ENCODE measurements at regions not wholly inside any gene's neighbourhood (a gene's known extent, or its start where the extent isn't known, plus 50 kb on each side); places are given as distances from the start of the nearest gene placed in this dataset.

GRCh38 chr6:49097116-49097515, 365.9 kb downstream of the MMUT start:
- H3K27me3 ChIP-seq (ENCODE audit: insufficient read depth, low read length): no peaks in the 10 kb centered on the region
- H3K14ac ChIP-seq (ENCODE audit: insufficient read depth, low read length): no peak overlapping the region
- H3K9me3 Mint-ChIP-seq: peaks cover 36 to 39% of the 10 kb centered on the region in 2 experiments
- H4K91ac ChIP-seq (ENCODE audit: insufficient read length, low read depth, low read length): no peak overlapping the region
- H2BK20ac ChIP-seq (ENCODE audit: low read depth, low read length, poor library complexity, severe bottlenecking): no peak overlapping the region
- H3K23ac ChIP-seq (ENCODE audit: insufficient read length, low read depth, low read length): no peak overlapping the region
- H3K4ac ChIP-seq (ENCODE audit: low read depth, low read length): no peak overlapping the region
- H4K5ac ChIP-seq (ENCODE audit: insufficient read length, low read depth, low read length): no peak overlapping the region
- no peak overlapping the region for H3K27ac Mint-ChIP-seq
- no peaks in the 10 kb centered on the region for H3K79me2 ChIP-seq (ENCODE audit: insufficient read depth, low read length)
- H3K27me3 Mint-ChIP-seq (ENCODE audit: low read depth): no peaks in the 10 kb centered on the region; the same call in 1 of the 2 replicates
- H3K4me2 ChIP-seq (ENCODE audit: insufficient read depth, insufficient read length, low read length): no peak overlapping the region
- H3T11ph ChIP-seq (ENCODE audit: low read length): no peak overlapping the region
- H3K4me1 ChIP-seq (ENCODE audit: insufficient read depth, low read length): no peaks in the 10 kb centered on the region
- no peak overlapping the region for H3K56ac ChIP-seq (ENCODE audit: insufficient read length, low read depth, low read length)
- no peak overlapping the region for H2BK120ac ChIP-seq (ENCODE audit: low read depth, low read length, poor library complexity, severe bottlenecking)
- H3K4me3 Mint-ChIP-seq: no peak overlapping the region
- H3K23me2 ChIP-seq (ENCODE audit: insufficient read length, low read depth, low read length, poor library complexity, severe bottlenecking): no peaks in the 10 kb centered on the region
- H3K27ac ChIP-seq (ENCODE audit: insufficient read length, low read depth, low read length): no peak overlapping the region
- no peaks in the 10 kb centered on the region for H3K4me1 Mint-ChIP-seq
- peaks cover 5% of the 10 kb centered on the region for H3K9me3 ChIP-seq (ENCODE audit: control insufficient read depth, low read depth, low read length)
- no peaks in the 10 kb centered on the region for H4K20me1 ChIP-seq (ENCODE audit: control insufficient read depth, insufficient read depth, insufficient read length)
- H3K36me3 Mint-ChIP-seq (ENCODE audit: insufficient read depth in 1 of 3, low read depth in 3 of 3): peaks cover 19 to 34% (median 19%) of the 10 kb centered on the region in 3 experiments
- WGBS (ENCODE audit: extremely low coverage, insufficient read length, low lambda C conversion rate): no CpG with 5 or more reads among the region's 2 CpGs
- DNase-seq: no peak
- H2AK5ac ChIP-seq (ENCODE audit: insufficient read length, low read length): no peak overlapping the region
- no peak overlapping the region for H3K18ac ChIP-seq (ENCODE audit: insufficient read length, low read depth, low read length)
- H2BK5ac ChIP-seq (ENCODE audit: insufficient read length, low read length): no peak overlapping the region
- H2AFZ ChIP-seq (ENCODE audit: low read length): no peak overlapping the region
- H3K9ac ChIP-seq (ENCODE audit: extremely low read depth, insufficient read length, low read length): no peak overlapping the region
- no peak overlapping the region for H2BK15ac ChIP-seq (ENCODE audit: low read depth, low read length)
- no peak overlapping the region for H2BK12ac ChIP-seq (ENCODE audit: insufficient read length, low read depth, low read length)
- H4K8ac ChIP-seq (replicated peaks; ENCODE audit: insufficient read length, low read depth, low read length): no peak overlapping the region
- H3K79me1 ChIP-seq (ENCODE audit: insufficient read depth, low read depth, low read length, poor library complexity, severe bottlenecking): no peaks in the 10 kb centered on the region
- TF ChIP-seq CTCF (conservative IDR thresholded peaks at IDR 0.05): no peak

Measured in H9 (cell line).